ENCODE measurements at regions not wholly inside any gene's neighbourhood (a gene's known extent, or its start where the extent isn't known, plus 50 kb on each side); places are given as distances from the start of the nearest gene placed in this dataset.

- no peak for DNase-seq
These were observed 270.6 kb downstream of the PBX3 start for GRCh38 chr9:126017758-126018157.

GRCh38 chr9:126020836-126021235, 273.7 kb downstream of the PBX3 start:
- no peak for DNase-seq

GRCh38 chr9:126023962-126024361, 276.8 kb downstream of the PBX3 start:
- DNase-seq, result no peak

- no peak for DNase-seq
These were observed 277.5 kb downstream of the PBX3 start for GRCh38 chr9:126024581-126025230.

- no peak for DNase-seq
These were observed 278.8 kb downstream of the PBX3 start for GRCh38 chr9:126025991-126026390.

- DNase-seq, result no peak
These were observed 280.4 kb downstream of the PBX3 start for GRCh38 chr9:126027566-126027965.

- no peak for DNase-seq
These were observed 281.6 kb downstream of the PBX3 start for GRCh38 chr9:126028746-126029145.

- no peak for DNase-seq
These were observed 283.5 kb downstream of the PBX3 start for GRCh38 chr9:126030716-126031115.

- no peak for DNase-seq
These were observed 283.9 kb downstream of the PBX3 start for GRCh38 chr9:126031116-126031515.

- no peak for DNase-seq
These were observed 285.0 kb downstream of the PBX3 start for GRCh38 chr9:126032135-126032534.

- DNase-seq, result no peak
These were observed 286.1 kb downstream of the PBX3 start for GRCh38 chr9:126033318-126033717.

GRCh38 chr9:126033956-126034355, 286.8 kb downstream of the PBX3 start:
- DNase-seq, result no peak

GRCh38 chr9:126036881-126037291, 289.7 kb downstream of the PBX3 start:
- DNase-seq, result no peak

- DNase-seq, result no peak
These were observed 287.8 kb upstream of the MVB12B start for GRCh38 chr9:126038790-126039189.

- DNase-seq, result no peak
These were observed 282.9 kb upstream of the MVB12B start for GRCh38 chr9:126043681-126044080.

- no peak for DNase-seq
These were observed 277.5 kb upstream of the MVB12B start for GRCh38 chr9:126049088-126049487.

GRCh38 chr9:126049896-126050604, 276.6 kb upstream of the MVB12B start:
- no peak for DNase-seq

- DNase-seq, result no peak
These were observed 276.0 kb upstream of the MVB12B start for GRCh38 chr9:126050605-126050990.

- no peak for DNase-seq
These were observed 275.0 kb upstream of the MVB12B start for GRCh38 chr9:126051446-126052130.

GRCh38 chr9:126052791-126053190, 273.8 kb upstream of the MVB12B start:
- DNase-seq, result no peak

- DNase-seq, result no peak
These were observed 272.7 kb upstream of the MVB12B start for GRCh38 chr9:126053913-126054312.

GRCh38 chr9:126055381-126055985, 271.1 kb upstream of the MVB12B start:
- DNase-seq, result no peak

- no peak for DNase-seq
These were observed 270.2 kb upstream of the MVB12B start for GRCh38 chr9:126056312-126057021.

All from stimulated activated CD4-positive, alpha-beta T cell treated with anti-CD3 and anti-CD28 coated beads, Interleukin-4, amount 100 ng/mL, for 24 hours (primary cell).